HG02610 (cell line): ENCODE measurements at regions not wholly inside any gene's neighbourhood (a gene's known extent, or its start where the extent isn't known, plus 50 kb on each side); places are given as distances from the start of the nearest gene placed in this dataset.
"Not testable (repeated sequence)": the region's sequence is repeated elsewhere in the genome, so short reads cannot be mapped to it uniquely, and the experiment has no call there.

Source experiments
- ATAC-seq: cut with Tn5 transposase; IDR thresholded peaks from one replicate; pipeline ENCODE4 v1.9.1; 2021; ENCODE audit warnings: mild to moderate bottlenecking, moderate library complexity; ENCODE audit not compliant: unreplicated experiment

DNA sequence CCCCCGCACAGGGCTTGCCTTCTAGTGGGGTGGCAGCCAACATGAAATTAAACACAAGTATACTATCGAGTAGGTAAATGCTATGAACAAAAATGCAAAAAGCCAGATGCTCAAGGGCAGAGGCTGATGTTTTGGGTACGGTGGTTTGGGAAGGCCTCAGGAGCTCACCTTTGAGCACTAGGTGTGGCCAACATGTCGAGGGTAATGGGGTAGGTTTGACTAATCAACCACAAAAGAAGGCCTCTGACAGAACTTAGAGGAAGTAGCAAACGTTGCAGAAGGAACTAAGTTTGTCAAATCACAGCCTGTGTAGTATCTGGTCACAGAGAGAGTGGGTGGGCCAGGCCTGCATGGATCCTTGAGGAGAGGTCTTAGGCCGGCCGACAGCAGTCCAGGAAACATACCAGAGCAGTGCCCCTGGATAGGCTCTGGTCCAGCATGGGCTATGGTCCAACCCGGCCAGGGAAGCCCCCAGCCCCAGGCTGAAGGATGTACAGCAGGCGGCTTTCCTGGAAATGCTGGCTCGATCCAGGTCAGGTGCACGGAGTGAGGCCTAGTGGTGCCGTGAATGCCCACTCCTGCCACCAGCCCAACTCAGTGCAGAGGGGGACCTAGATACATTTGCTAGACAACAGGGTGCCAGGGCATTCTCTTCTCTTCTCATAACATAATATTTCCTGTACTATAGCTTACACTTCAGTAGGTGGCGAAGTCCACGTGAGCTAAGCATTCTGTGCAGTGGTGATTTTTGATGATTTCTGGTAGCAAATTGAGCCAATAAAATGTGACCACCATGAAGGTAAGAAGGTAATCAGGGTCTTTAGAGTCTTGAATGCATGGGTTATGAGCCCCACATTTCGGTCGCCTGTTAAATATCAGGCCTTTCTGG, 56.3 kb upstream of the CD93 start:
- peak; percentile 89 for ATAC-seq

DNA sequence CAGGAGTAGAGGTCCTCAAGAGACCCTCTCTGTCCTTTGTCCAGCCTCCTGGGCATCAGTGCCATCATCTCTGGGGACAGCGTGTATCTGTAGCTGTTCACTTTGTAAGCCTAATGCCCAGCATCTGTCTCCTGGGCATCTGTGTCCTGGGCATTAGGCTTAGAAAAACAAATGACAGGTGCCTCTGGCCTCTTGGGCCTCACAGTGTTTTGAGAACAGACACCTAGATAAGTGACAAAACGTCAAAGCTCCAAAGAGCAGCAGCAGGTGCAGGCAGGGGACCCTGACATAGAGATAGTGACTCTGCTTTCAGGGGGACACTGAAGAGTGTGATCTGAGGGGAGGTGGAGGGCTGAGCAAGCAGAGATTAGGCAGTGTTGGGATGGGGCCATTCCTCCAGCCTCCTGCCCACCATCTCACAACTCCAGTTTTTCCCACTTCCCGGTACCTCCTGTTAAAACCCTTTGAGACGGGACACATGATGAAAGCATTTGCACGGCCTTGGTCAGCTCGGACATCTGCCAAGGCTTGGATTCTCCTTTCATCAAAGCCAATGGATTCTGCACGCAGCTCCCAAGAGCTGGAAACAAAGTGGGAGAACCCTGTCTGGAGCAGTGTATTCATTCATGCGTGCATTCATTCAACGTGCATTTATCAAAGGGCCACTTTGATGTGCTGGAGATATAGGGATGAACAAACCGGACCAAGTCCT, 55.5 kb upstream of the CD93 start:
- ATAC-seq: no peak

- no peak for ATAC-seq
Measured at GRCh38 chr20:23140991-23141390, 54.9 kb upstream of the CD93 start.

GRCh38 chr20:23139984-23140383, 53.9 kb upstream of the CD93 start:
- ATAC-seq: not testable (repeated sequence)

GRCh38 chr20:23139524-23139923, 53.4 kb upstream of the CD93 start:
- no peak for ATAC-seq

DNA sequence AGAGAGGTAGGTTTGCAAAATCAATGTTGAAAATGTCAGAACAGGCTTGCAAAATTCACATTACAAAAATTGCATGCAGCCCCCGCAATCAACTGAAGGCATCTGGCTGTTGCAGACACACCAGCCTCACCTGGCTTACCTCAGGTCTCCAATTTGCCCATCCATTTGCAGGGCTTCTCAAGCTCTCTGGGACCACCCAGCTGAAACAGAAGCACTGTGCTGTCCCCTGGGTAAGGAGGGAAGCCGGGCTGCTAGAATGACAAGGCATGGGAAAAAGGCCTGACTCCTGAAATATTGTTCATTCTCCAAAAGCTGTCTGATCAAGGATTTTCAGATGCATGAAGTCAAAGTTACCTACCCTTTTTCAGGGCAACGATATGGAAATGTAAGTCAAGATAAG, 52.6 kb upstream of the CD93 start:
- no peak for ATAC-seq

- ATAC-seq: no peak
Measured at GRCh38 chr20:23138226-23138625, 52.1 kb upstream of the CD93 start.

GRCh38 chr20:23136893-23137745, 51.0 kb upstream of the CD93 start:
- ATAC-seq: no peak

DNA sequence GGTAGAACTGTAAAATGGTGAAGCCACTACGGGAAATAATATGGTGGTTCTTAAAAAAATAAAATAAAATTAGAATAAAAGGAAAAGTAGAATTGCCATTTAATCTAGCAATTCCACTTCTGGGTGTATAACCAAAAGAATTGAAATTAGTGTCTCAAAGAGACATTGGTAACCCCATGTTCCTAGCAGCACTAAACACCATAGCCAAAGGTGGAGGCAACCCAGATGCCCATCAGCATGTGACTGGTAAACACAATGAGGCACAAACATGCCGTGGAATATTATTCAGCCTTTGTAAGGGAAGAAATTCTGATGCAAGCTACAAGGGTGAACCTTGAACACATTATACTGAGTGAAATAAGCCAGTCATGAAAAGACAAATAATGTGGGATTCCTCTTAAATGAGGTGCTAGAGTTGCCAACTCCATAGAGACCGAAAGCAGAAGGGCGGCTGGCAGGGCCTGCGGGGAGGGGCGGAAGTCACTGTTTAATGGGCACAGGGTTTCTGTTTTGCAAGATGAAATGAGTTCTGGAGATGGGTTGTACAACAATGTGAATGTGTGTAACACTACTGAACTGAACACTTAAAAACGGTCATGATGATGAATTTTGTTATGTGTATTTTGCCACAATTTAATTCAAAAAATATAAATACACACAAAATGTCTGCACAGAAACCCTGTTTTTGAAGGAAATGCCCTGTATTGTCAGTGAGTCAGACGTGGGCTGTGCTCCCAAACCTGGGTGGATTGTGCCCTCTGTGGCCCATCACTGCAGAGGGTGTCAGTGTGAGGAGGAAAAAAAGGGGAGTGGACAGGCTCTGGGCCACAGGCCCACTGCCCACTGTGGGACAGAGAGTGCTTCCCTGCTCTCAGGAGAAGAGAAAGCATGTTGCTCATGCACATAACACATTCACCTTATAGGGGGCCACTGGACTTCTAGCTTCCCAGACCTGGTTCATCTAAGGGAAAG, 49.6 kb upstream of the CD93 start:
- ATAC-seq: no peak
